GM12865 (cell line): ENCODE measurements at regions not wholly inside any gene's neighbourhood (a gene's known extent, or its start where the extent isn't known, plus 50 kb on each side); places are given as distances from the start of the nearest gene placed in this dataset.
"Not testable (repeated sequence)": the region's sequence is repeated elsewhere in the genome, so short reads cannot be mapped to it uniquely, and the experiment has no call there.

Source experiments
- DNase-seq: peaks from one replicate; pipeline ENCODE4 v3.0.0; 2010; ENCODE audit warnings: low read depth
- H3K4me3 ChIP-seq: 2 replicates; pipeline ENCODE4 v1.5.1; 2011; ENCODE audit warnings: mild to moderate bottlenecking, low read depth, low read length, control low read depth
- TF ChIP-seq, protein P1 (sequence below): IDR thresholded peaks from 2 replicates; pipeline ENCODE4 v1.5.1; 2011; ENCODE audit warnings: low read length, control low read depth, low read depth, inconsistent platforms; ENCODE audit not compliant: insufficient read depth; ENCODE audit errors: missing control alignments

DNA sequence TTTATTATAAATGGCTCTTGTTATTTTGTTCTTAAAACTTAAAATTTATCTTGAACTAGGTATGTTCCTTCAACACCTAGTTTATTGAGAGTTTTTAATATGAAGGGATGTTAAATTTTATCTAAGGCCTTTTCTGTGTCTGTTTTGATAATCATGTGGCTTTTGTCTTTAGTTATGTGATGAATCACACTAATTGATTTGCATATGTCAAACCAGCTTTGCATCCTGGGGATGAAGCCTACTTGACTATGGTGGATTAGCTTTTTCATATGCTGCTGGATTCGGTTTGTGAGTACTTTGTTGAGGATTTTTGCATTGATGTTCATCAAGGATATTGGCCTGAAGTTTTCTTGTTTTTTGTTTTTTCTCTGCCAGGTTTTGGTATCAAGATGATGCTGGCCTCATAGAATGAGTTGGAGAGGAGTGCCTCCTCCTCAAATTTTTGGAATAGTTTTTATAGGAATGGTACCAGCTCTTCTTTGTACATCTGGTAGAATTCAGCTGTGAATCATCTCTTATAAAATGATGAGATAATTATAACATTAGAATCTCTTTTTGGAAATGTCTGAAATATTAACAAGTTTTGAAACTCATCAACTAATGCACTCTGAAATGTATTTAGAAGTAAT lies 78.7 kb upstream of the AGR3 start:
- no peak for DNase-seq
- H3K4me3 ChIP-seq = no peak overlapping the region
- TF ChIP-seq, protein P1, sequence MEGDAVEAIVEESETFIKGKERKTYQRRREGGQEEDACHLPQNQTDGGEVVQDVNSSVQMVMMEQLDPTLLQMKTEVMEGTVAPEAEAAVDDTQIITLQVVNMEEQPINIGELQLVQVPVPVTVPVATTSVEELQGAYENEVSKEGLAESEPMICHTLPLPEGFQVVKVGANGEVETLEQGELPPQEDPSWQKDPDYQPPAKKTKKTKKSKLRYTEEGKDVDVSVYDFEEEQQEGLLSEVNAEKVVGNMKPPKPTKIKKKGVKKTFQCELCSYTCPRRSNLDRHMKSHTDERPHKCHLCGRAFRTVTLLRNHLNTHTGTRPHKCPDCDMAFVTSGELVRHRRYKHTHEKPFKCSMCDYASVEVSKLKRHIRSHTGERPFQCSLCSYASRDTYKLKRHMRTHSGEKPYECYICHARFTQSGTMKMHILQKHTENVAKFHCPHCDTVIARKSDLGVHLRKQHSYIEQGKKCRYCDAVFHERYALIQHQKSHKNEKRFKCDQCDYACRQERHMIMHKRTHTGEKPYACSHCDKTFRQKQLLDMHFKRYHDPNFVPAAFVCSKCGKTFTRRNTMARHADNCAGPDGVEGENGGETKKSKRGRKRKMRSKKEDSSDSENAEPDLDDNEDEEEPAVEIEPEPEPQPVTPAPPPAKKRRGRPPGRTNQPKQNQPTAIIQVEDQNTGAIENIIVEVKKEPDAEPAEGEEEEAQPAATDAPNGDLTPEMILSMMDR = no peak

DNA sequence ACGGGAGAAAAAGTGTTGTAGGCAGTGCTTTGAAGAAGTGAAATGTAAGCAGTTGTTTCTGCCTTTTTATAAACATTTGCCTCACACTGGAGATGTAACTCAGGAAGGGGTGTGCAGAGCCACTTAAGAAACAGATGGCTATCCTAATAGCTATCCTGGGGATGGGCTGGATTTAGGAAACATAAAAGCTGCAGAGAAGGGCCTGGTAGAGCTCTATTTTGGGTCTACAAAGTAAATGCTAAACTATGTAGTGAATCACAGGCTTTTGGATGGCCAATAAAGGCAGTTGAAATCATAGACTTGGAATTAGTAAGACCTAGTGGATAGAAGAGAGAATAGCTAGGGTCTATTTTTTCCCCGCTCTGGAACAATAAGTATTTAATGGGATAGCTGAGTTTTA lies 79.9 kb upstream of the AGR3 start:
- no peak for DNase-seq
- H3K4me3 ChIP-seq = no peak overlapping the region
- TF ChIP-seq, protein P1 = no peak

DNA sequence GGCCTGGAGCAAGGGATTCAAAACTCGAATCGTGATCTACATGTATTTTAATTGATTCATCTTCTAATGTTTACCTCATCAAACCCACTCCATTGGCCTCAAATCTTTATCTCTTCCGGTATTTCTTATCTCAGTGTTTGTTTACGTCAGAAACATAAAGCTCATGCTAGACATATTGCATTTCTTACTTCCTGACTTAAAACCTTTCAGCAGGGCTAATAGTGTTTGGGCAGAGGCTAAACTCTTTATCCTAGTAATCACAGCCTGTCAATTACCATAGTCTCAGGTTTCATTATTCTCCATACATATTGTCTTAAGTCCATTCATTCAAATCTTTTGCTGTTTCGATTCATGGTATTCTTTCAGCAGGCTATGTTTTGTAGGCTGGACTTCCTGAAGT lies 81.3 kb upstream of the AGR3 start:
- TF ChIP-seq, protein P1 = no peak
- H3K4me3 ChIP-seq = no peak overlapping the region
- no peak for DNase-seq

DNA sequence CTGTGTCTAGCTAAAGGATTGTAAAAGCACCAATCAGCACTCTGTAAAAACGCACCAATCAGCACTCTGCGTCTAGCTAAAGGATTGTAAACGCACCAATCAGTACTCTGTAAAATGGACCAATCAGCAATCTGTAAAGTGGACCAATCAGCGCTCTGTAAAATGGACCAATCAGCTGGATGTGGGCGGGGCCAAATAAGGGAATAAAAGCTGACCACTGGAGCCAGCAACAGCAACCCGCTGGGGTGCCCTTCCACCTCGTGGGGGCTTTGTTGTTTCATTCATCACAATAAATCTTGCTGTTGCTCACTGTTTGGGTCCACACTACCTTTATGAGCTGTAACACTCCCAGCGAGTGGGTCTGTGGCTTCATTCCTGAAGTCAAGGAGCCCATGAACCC lies 83.9 kb upstream of the AGR3 start:
- H3K4me3 ChIP-seq, DNase-seq: not testable (repeated sequence)

DNA sequence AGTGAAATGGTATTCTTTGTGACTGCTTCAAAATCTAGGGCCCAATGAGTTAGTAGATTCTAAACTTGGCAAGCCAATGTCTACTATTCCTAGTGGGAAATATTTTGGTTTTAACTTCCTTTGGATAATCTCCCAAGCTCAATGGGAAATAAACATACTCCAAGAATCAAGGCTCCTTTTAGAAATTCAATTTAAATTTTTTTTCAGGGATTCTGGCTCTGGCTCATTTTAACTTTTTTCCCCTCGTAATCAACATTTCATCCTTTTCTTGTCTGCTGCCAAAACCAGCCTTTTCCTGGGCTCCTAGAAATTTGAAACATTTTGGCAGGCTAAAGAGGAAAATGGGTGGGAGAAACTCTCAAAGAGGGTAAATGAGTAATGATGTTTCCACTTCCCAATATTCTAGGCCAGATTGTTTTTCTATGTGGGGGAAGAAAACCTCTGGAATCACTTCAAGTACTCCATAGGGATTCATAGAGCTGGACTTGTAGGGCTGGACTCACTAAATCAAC lies 85.6 kb upstream of the AGR3 start:
- TF ChIP-seq, protein P1 = no peak
- DNase-seq = no peak
- H3K4me3 ChIP-seq = no peak overlapping the region

DNA sequence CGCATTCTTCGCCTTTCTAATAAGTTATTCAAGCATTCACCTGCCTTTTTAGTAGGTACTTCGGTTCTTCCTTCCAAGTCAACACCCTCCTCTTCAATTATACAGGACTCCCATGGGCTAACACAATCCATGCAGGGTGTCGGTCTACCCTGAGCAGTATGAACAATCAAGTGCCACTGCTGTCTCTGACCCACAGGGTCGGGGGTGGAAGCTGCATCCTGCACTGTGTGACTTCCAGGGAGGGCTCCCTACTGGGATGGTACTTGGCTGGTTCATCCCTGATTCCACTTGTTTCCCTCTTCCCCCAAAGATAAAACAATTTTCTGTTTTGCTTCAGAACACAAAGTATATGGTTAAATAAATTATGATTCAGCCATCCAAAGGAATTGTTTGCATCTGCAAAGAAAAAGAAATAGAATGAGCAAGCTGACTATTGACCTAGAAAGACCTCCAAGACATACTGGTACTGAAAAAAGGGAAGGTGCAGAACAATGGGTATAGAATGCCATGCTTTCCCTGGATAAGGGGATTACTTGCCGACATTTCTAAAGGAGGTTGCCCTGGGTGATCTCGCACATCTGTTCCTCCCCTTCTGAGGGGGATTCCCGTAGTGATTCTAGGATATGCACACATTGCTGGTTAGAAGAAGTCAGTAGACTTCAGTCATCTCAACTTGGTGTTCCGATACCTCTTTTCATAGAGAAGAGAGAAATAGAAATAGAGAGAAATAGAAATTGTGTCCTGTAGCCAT lies 89.1 kb upstream of the AGR3 start:
- no peak overlapping the region for H3K4me3 ChIP-seq
- TF ChIP-seq, protein P1 = no peak
- no peak for DNase-seq

DNA sequence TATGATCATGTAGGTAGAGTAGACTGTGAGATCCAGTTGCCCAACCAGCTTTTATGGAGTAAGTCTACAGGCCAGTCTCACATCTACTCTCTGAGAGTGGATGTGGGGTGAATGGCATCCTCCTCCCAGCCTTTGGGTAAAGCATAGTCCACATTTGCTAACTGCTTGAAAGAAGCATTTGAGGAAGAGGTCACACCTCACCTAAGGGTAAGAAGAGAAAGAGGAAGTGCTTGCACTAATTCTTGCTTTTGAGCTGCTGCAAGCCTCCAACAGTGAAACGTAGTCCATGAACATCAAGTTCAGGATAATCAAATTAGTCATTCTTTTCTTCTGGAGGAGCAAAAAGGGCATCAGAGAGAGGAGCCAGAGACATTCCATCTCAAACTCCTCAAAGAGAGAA lies 93.9 kb upstream of the AGR3 start:
- DNase-seq = no peak
- TF ChIP-seq, protein P1 = no peak
- H3K4me3 ChIP-seq = no peak overlapping the region
